GM12874 (cell line): ENCODE measurements at regions not wholly inside any gene's neighbourhood (a gene's known extent, or its start where the extent isn't known, plus 50 kb on each side); places are given as distances from the start of the nearest gene placed in this dataset.

Source experiments
- TF ChIP-seq, protein P1 (sequence below): IDR thresholded peaks from 2 replicates; pipeline ENCODE4 v1.5.1; 2011; ENCODE audit warnings: low read depth, mild to moderate bottlenecking, control low read depth, low read length, moderate library complexity; ENCODE audit not compliant: insufficient read depth

DNA sequence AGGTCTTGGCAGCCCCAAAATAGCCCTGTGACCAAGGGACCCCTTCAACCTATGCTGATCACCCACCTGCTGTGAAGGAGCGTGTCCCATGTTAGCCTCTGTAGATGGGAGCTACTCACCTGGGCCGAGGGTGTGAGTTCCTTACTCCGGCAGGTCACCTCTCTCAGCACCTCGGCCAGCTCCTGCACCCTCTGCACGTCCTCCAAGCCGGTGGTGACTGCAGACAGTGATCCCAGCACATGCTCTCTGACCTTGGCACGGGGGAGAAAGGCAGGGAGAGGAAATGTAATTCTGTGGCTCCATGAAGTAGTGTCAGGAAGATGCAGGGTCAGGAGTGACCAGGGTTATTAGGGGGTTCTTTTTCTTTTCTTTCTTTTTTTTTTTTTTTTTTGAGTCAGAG, 67.7 kb upstream of the BCO1 start:
- TF ChIP-seq, protein P1, sequence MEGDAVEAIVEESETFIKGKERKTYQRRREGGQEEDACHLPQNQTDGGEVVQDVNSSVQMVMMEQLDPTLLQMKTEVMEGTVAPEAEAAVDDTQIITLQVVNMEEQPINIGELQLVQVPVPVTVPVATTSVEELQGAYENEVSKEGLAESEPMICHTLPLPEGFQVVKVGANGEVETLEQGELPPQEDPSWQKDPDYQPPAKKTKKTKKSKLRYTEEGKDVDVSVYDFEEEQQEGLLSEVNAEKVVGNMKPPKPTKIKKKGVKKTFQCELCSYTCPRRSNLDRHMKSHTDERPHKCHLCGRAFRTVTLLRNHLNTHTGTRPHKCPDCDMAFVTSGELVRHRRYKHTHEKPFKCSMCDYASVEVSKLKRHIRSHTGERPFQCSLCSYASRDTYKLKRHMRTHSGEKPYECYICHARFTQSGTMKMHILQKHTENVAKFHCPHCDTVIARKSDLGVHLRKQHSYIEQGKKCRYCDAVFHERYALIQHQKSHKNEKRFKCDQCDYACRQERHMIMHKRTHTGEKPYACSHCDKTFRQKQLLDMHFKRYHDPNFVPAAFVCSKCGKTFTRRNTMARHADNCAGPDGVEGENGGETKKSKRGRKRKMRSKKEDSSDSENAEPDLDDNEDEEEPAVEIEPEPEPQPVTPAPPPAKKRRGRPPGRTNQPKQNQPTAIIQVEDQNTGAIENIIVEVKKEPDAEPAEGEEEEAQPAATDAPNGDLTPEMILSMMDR = no peak

DNA sequence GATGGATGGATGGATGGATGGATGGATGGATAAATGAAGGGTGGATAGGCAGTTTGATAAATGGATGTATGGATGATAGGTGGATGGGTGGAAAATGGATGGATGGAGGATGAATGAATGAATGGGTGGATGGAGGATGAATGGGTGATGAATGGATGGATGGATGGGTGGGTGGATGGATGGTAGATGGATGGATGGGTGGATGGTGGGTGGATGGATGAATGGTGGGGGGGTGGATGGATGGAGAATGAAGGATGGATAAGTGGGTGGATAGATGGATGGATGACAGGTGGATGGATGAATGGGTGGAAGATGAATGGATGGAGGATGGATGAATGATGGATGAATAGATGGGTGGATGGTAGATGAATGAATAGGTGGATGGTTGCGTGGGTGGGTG, 70.1 kb upstream of the BCO1 start:
- TF ChIP-seq, protein P1 = no peak

GRCh38 chr16:81167851-81168250, 70.6 kb upstream of the BCO1 start:
- TF ChIP-seq, protein P1 = no peak

DNA sequence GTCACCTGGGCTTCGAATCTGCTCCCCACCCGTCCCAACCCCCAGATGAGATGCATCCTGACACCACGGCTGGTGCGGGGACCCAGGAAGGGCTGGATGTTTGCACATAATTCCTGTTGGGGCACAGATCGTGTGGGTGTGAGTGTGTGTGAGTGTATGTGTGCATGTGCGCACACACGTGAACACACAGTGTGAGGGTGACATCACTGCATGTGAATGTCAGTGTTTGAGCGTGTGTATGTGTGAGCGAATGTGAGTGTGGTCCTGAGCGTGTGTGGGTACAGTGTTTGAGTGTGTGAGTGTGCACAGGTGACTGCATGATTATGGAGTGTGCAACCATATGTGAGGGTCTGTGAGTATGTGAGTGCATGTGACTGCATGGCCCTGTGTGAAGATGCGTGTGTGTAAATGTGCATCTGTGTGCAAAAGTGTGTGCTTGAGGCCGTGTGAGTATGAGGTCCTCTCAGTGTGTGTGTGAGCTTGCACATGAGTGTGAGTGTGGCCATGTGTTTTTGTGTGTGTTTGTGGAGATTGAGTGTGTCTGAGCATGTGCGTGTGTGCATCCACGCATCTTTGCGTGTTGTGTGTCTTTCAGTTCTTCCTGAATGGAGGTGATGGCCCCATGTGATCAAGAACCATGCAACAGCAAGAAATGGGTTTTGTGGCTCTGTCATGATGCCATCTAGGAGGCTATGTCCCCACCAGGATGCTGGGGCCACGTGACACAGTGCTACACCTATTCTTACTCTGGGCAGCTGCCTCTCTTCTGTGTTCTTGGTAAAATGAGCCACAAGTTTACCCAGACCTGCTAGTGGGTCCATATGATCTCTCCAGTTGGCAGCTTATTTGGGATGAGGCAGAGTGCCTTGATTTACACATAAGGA, 70.5 kb upstream of the GCSH start:
- TF ChIP-seq, protein P1 = no peak

DNA sequence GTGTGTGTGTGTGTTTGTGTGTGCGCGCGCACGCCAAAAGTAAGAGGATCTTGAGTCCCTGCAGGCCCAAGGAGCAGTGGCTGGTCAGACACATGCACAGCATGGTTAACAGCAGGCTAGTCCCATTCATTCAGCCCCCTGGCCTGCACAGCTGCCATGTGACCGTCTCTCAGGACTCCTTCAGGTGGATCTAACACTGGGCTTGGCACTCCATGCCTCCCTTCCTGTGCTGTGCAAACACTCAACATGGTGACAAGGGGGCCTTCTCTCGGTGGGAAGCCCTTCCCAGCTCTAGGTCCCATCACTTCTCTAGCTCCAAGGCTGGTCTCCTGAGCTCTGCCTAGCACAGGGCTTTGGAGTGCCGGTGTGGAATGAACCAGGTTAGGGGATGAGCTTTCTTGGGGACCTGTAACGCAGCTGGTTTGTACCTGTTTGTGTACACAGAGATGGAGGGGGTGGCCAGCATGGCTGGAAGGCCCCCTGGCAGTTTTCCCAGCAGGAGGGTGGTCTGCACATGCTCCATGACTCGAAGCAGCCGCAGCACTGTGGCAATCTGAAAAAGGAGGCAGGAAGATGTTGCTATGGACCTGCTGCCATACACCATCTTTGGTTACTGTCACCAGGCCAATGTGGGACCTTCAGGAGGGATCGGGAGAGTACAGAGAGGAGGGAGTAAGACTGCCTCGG, 69.4 kb upstream of the GCSH start:
- TF ChIP-seq, protein P1 = no peak

GRCh38 chr16:81164958-81165357, 68.8 kb upstream of the GCSH start:
- TF ChIP-seq, protein P1 = no peak

- TF ChIP-seq, protein P1 = no peak
These were observed 68.3 kb upstream of the GCSH start for GRCh38 chr16:81164481-81164880.
